IPS-NIHi7 (cell line): ENCODE measurements at regions not wholly inside any gene's neighbourhood (a gene's known extent, or its start where the extent isn't known, plus 50 kb on each side); places are given as distances from the start of the nearest gene placed in this dataset.

Source experiments
- DNase-seq: peaks from one replicate; pipeline ENCODE4 v3.0.0; 2012; ENCODE audit warnings: mixed read lengths; ENCODE audit errors: extremely low spot score

GRCh38 chr7:131218727-131219128 lies 108.9 kb upstream of the MKLN1 start:
- no peak for DNase-seq

GRCh38 chr7:131219312-131220041 lies 108.2 kb upstream of the MKLN1 start:
- peak; percentile 65 for DNase-seq

- DNase-seq, result no peak
Measured at GRCh38 chr7:131221061-131221460, 106.6 kb upstream of the MKLN1 start.

GRCh38 chr7:131222171-131222570 lies 105.5 kb upstream of the MKLN1 start:
- DNase-seq, result no peak

- no peak for DNase-seq
Measured at GRCh38 chr7:131223151-131223550, 104.5 kb upstream of the MKLN1 start.

GRCh38 chr7:131224996-131225395 lies 102.7 kb upstream of the MKLN1 start:
- no peak for DNase-seq

GRCh38 chr7:131225619-131226513 lies 101.8 kb upstream of the MKLN1 start:
- no peak for DNase-seq

GRCh38 chr7:131226514-131226865 lies 101.2 kb upstream of the MKLN1 start:
- DNase-seq, result no peak

- no peak for DNase-seq
Measured at GRCh38 chr7:131231381-131232220, 96.1 kb upstream of the MKLN1 start.

GRCh38 chr7:131232768-131233167 lies 94.9 kb upstream of the MKLN1 start:
- no peak for DNase-seq

GRCh38 chr7:131233193-131233592 lies 94.5 kb upstream of the MKLN1 start:
- DNase-seq, result no peak

GRCh38 chr7:131234719-131235488 lies 92.8 kb upstream of the MKLN1 start:
- DNase-seq, result no peak

- peak; percentile 32 for DNase-seq
Measured at GRCh38 chr7:131235489-131236317, 92.0 kb upstream of the MKLN1 start.

- DNase-seq, result no peak
Measured at GRCh38 chr7:131236318-131236672, 91.4 kb upstream of the MKLN1 start.

- no peak for DNase-seq
Measured at GRCh38 chr7:131238347-131238931, 89.2 kb upstream of the MKLN1 start.

- DNase-seq, result no peak
Measured at GRCh38 chr7:131241386-131241785, 86.3 kb upstream of the MKLN1 start.

GRCh38 chr7:131242123-131242650 lies 85.5 kb upstream of the MKLN1 start:
- no peak for DNase-seq

- DNase-seq, result peak; percentile 73
Measured at GRCh38 chr7:131244259-131244852, 83.3 kb upstream of the MKLN1 start.

- DNase-seq, result peak; percentile 32
Measured at GRCh38 chr7:131249003-131249402, 78.7 kb upstream of the MKLN1 start.

- no peak for DNase-seq
Measured at GRCh38 chr7:131249483-131249882, 78.2 kb upstream of the MKLN1 start.
